Hematopoietic multipotent progenitor cell treated with erythropoietin and hydrocortisone succinate and interleukin-3 and kit ligand, for 4 days (in vitro differentiated cells): ENCODE measurements at regions not wholly inside any gene's neighbourhood (a gene's known extent, or its start where the extent isn't known, plus 50 kb on each side); places are given as distances from the start of the nearest gene placed in this dataset.

ENCODE experiments used
- DNase-seq: peaks from one replicate; pipeline ENCODE4 v3.0.0-alpha.2; 2015

- no peak for DNase-seq
These were observed 386.1 kb downstream of the C12orf75 start for GRCh38 chr12:105716621-105717020.

GRCh38 chr12:105721051-105721825 lies 390.7 kb downstream of the C12orf75 start:
- DNase-seq: no peak

GRCh38 chr12:105721891-105722290 lies 391.4 kb downstream of the C12orf75 start:
- DNase-seq: no peak

- DNase-seq: no peak
These were observed 392.6 kb downstream of the C12orf75 start for GRCh38 chr12:105723066-105723465.

GRCh38 chr12:105723494-105723893 lies 393.0 kb downstream of the C12orf75 start:
- DNase-seq: no peak

GRCh38 chr12:105724641-105725040 lies 394.1 kb downstream of the C12orf75 start:
- no peak for DNase-seq

- DNase-seq: no peak
These were observed 394.6 kb downstream of the C12orf75 start for GRCh38 chr12:105725054-105725453.

- no peak for DNase-seq
These were observed 398.8 kb downstream of the C12orf75 start for GRCh38 chr12:105729181-105729771.

- no peak for DNase-seq
These were observed 399.4 kb downstream of the C12orf75 start for GRCh38 chr12:105729926-105730325.

- no peak for DNase-seq
These were observed 403.1 kb downstream of the C12orf75 start for GRCh38 chr12:105733579-105733978.

- no peak for DNase-seq
These were observed 402.3 kb downstream of the NUAK1 start for GRCh38 chr12:105736498-105736897.

- DNase-seq: no peak
These were observed 400.7 kb downstream of the NUAK1 start for GRCh38 chr12:105738051-105738450.

- no peak for DNase-seq
These were observed 398.4 kb downstream of the NUAK1 start for GRCh38 chr12:105740369-105740768.

GRCh38 chr12:105740970-105741725 lies 397.6 kb downstream of the NUAK1 start:
- no peak for DNase-seq

- DNase-seq: no peak
These were observed 396.8 kb downstream of the NUAK1 start for GRCh38 chr12:105741786-105742566.

- DNase-seq: no peak
These were observed 396.2 kb downstream of the NUAK1 start for GRCh38 chr12:105742567-105742874.

GRCh38 chr12:105744371-105745058 lies 394.2 kb downstream of the NUAK1 start:
- no peak for DNase-seq

GRCh38 chr12:105745811-105746210 lies 392.9 kb downstream of the NUAK1 start:
- DNase-seq: no peak

GRCh38 chr12:105748806-105749600 lies 389.8 kb downstream of the NUAK1 start:
- no peak for DNase-seq

- no peak for DNase-seq
These were observed 388.7 kb downstream of the NUAK1 start for GRCh38 chr12:105750096-105750495.

- DNase-seq: no peak
These were observed 384.4 kb downstream of the NUAK1 start for GRCh38 chr12:105754313-105754712.

- no peak for DNase-seq
These were observed 381.8 kb downstream of the NUAK1 start for GRCh38 chr12:105756961-105757360.
